H1 (cell line): ENCODE measurements at regions not wholly inside any gene's neighbourhood (a gene's known extent, or its start where the extent isn't known, plus 50 kb on each side); places are given as distances from the start of the nearest gene placed in this dataset.

Source experiments
- CTCF ChIA-PET: fragments of 300-600 bp; sonication (Branson Sonifier 250); formaldehyde crosslinking; loops from one replicate; lab custom pipeline; 2021; ENCODE audit not compliant: partially characterized antibody; lab: Charles Lee
- POLR2A ChIA-PET: fragments of 300-600 bp; sonication (Branson Sonifier 250); formaldehyde crosslinking; loops from one replicate; lab custom pipeline; 2021; ENCODE audit warnings: inconsistent platforms; ENCODE audit not compliant: partially characterized antibody; lab: Charles Lee
- DNase-seq, 2 experiments: peaks; one replicate each; pipeline versions ENCODE4 v3.0.0 to v3.0.0-alpha.2; 2010 to 2022; ENCODE audit warnings: low spot score in 2 of 2, low read depth in 1 of 2, mixed read lengths in 1 of 2
- FAIRE-seq: peaks from 2 replicates; lab custom pipeline; 2011; peaks lifted over from hg19 to GRCh38; lab: Jason Lieb, UNC
- H2AFZ ChIP-seq: 2 replicates; pipeline ENCODE4 v1.8.1; 2012; ENCODE audit warnings: low read length, inconsistent platforms
- H2AK5ac ChIP-seq: 2 replicates; pipeline ENCODE4 v1.6.1; 2013; ENCODE audit warnings: low read depth, low read length
- H2BK120ac ChIP-seq: replicated peaks from 2 replicates; pipeline ENCODE3; 2013; ENCODE audit warnings: low read depth, low read length, inconsistent platforms
- H2BK12ac ChIP-seq: 2 replicates; pipeline ENCODE4 v1.6.1; 2013; ENCODE audit warnings: low read depth, low read length
- H2BK15ac ChIP-seq: 2 replicates; pipeline ENCODE4 v1.6.1; 2013; ENCODE audit warnings: low read length
- H2BK20ac ChIP-seq: 2 replicates; pipeline ENCODE4 v1.6.1; 2013; ENCODE audit warnings: low read length
- H2BK5ac ChIP-seq: 2 replicates; pipeline ENCODE4 v1.6.1; 2013; ENCODE audit warnings: low read depth, low read length
- H3K14ac ChIP-seq: 2 replicates; pipeline ENCODE4 v1.6.1; 2013; ENCODE audit warnings: inconsistent platforms; ENCODE audit not compliant: insufficient read length
- H3K18ac ChIP-seq: 2 replicates; pipeline ENCODE4 v1.6.1; 2013; ENCODE audit warnings: low read length; ENCODE audit errors: extremely low read depth
- H3K23ac ChIP-seq: 2 replicates; pipeline ENCODE4 v1.6.1; 2013; ENCODE audit warnings: inconsistent platforms; ENCODE audit not compliant: insufficient read length
- H3K23me2 ChIP-seq: 2 replicates; pipeline ENCODE4 v1.6.1; 2013; ENCODE audit warnings: low read depth, low read length
- H3K27ac ChIP-seq: 2 replicates; pipeline ENCODE4 v1.6.1; 2011; ENCODE audit warnings: low read depth, low read length, inconsistent platforms
- H3K27me3 ChIP-seq, 4 experiments: replicated peaks in 1 of 4; 1 replicate in 1 of 4; 2 replicates in 3 of 4; pipeline versions ENCODE4 v1.6.1 to v1.8.1; 2011 to 2013; ENCODE audit warnings: low read length in 3 of 4, mild to moderate bottlenecking in 3 of 4, inconsistent platforms in 2 of 4, mixed read lengths in 2 of 4, moderate library complexity in 1 of 4; ENCODE audit not compliant: control insufficient read depth in 3 of 4, insufficient read depth in 3 of 4; ENCODE audit errors: extremely low read depth in 1 of 4
- H3K36me3 ChIP-seq, 4 experiments: 2 replicates each; pipeline versions ENCODE4 v1.6.1 to v1.8.1; 2011 to 2013; ENCODE audit warnings: mild to moderate bottlenecking in 4 of 4, low read length in 3 of 4, moderate library complexity in 2 of 4, control low read depth in 1 of 4, inconsistent platforms in 1 of 4; ENCODE audit not compliant: insufficient read depth in 4 of 4, control insufficient read depth in 2 of 4
- H3K4ac ChIP-seq: replicated peaks from 2 replicates; pipeline ENCODE3; 2013; ENCODE audit warnings: low read length, low read depth, mixed read lengths, inconsistent platforms; ENCODE audit not compliant: insufficient read length
- H3K4me1 ChIP-seq, 4 experiments: replicated peaks in 1 of 4; 1 replicate in 1 of 4; 2 replicates in 3 of 4; pipeline versions ENCODE4 v1.6.1 to v1.8.1; 2011 to 2013; ENCODE audit warnings: low read length in 3 of 4, inconsistent platforms in 2 of 4, mixed read lengths in 1 of 4; ENCODE audit not compliant: insufficient read depth in 4 of 4, control insufficient read depth in 3 of 4
- H3K4me2 ChIP-seq, 2 experiments: 2 replicates each; pipeline versions ENCODE4 v1.6.1 to v1.8.1; 2011 to 2013; ENCODE audit warnings: low read depth in 2 of 2, low read length in 2 of 2, control low read depth in 1 of 2, inconsistent platforms in 1 of 2, mild to moderate bottlenecking in 1 of 2; ENCODE audit not compliant: insufficient read depth in 1 of 2
- H3K4me3 ChIP-seq, 4 experiments: fragments of 200-600, 300-600 bp in 1 of 4; sonication (generic), shearing (Covaris generic), sonication (Bioruptor Twin) in 1 of 4; 2 replicates each; pipeline versions ENCODE4 v1.5.1 to v1.8.1; 2011 to 2016; ENCODE audit warnings: low read length in 4 of 4, low read depth in 3 of 4, control low read depth in 2 of 4, inconsistent platforms in 2 of 4, mild to moderate bottlenecking in 2 of 4, mixed read lengths in 1 of 4, moderate library complexity in 1 of 4; ENCODE audit not compliant: insufficient read depth in 2 of 4; ENCODE audit errors: extremely low read depth in 1 of 4
- H3K56ac ChIP-seq: replicated peaks from 2 replicates; pipeline ENCODE3; 2013; ENCODE audit warnings: low read depth, mild to moderate bottlenecking, mixed read lengths, low read length, inconsistent platforms; ENCODE audit not compliant: insufficient read length
- H3K79me1 ChIP-seq: 2 replicates; pipeline ENCODE4 v1.6.1; 2013; ENCODE audit warnings: low read depth, low read length, control low read depth
- H3K79me2 ChIP-seq, 2 experiments: 2 replicates each; pipeline versions ENCODE4 v1.6.1 to v1.8.1; 2012 to 2013; ENCODE audit warnings: low read length in 2 of 2, mild to moderate bottlenecking in 2 of 2, inconsistent platforms in 1 of 2; ENCODE audit not compliant: insufficient read depth in 2 of 2, control insufficient read depth in 1 of 2
- H3K9ac ChIP-seq, 4 experiments: replicated peaks in 1 of 4; 1 replicate in 1 of 4; 2 replicates in 3 of 4; pipeline versions ENCODE4 v1.6.1 to v1.8.1; 2011 to 2013; ENCODE audit warnings: low read depth in 3 of 4, low read length in 3 of 4, control low read depth in 2 of 4, mild to moderate bottlenecking in 2 of 4, moderate library complexity in 2 of 4, inconsistent platforms in 1 of 4; ENCODE audit errors: extremely low read depth in 1 of 4
- H3K9me3 ChIP-seq, 2 experiments: 2 replicates each; pipeline versions ENCODE4 v1.6.1 to v1.8.1; 2012 to 2013; ENCODE audit warnings: mild to moderate bottlenecking in 2 of 2, moderate library complexity in 2 of 2, control low read depth in 1 of 2, inconsistent platforms in 1 of 2, low read depth in 1 of 2, low read length in 1 of 2, mixed read lengths in 1 of 2; ENCODE audit not compliant: insufficient read depth in 2 of 2
- H4K20me1 ChIP-seq, 2 experiments: replicated peaks in 1 of 2; 2 replicates each; pipeline versions ENCODE3 to v1.8.1; 2011 to 2013; ENCODE audit warnings: inconsistent platforms in 2 of 2, low read length in 2 of 2, mild to moderate bottlenecking in 1 of 2; ENCODE audit not compliant: insufficient read depth in 2 of 2, control insufficient read depth in 1 of 2
- H4K5ac ChIP-seq: 2 replicates; pipeline ENCODE4 v1.6.1; 2013; ENCODE audit warnings: low read length, low read depth, mixed read lengths, inconsistent platforms; ENCODE audit not compliant: insufficient read length
- H4K8ac ChIP-seq: 2 replicates; pipeline ENCODE4 v1.8.0; 2013; ENCODE audit warnings: mild to moderate bottlenecking, moderate library complexity, low read length, inconsistent platforms; ENCODE audit not compliant: insufficient read depth; ENCODE audit errors: extremely low read depth
- H4K91ac ChIP-seq: replicated peaks from 2 replicates; pipeline ENCODE3; 2013; ENCODE audit warnings: low read length, mixed read lengths, inconsistent platforms; ENCODE audit not compliant: insufficient read length
- SRF ChIP-seq: IDR thresholded peaks from 2 replicates; pipeline ENCODE4 v1.6.1; 2011; ENCODE audit warnings: mild to moderate bottlenecking, low read depth, low read length, moderate library complexity
- WGBS, 2 experiments: shearing (Covaris generic) in 1 of 2; methylation state at CpG; one replicate each; pipeline versions ENCODE4 v1.1.6 to v1.1.7; 2013 to 2015; ENCODE audit warnings: low lambda C conversion rate in 2 of 2, mixed read lengths in 2 of 2, inconsistent platforms in 1 of 2, low coverage in 1 of 2, missing lambda C conversion rate in 1 of 2; ENCODE audit not compliant: insufficient replicate concordance in 2 of 2, insufficient coverage in 1 of 2, insufficient read length in 1 of 2; ENCODE audit errors: extremely low coverage in 1 of 2, missing lambda C conversion rate in 1 of 2; 5-methylcytosine and 5-hydroxymethylcytosine counted together

GRCh38 chr18:25819746-25820363, 270.6 kb downstream of the SS18 start:
- Histone ChIP-seq H2BK12ac (no peak overlapping the region), H3K4me2 (no peak overlapping the region), H3K27me3 (no peaks in the 10 kb centered on the region; a peak in 1 of 7 replicates), H3K23me2 (no peaks in the 10 kb centered on the region), H2BK5ac (no peak overlapping the region), H3K79me1 (no peaks in the 10 kb centered on the region), H3K79me2 (no peaks in the 10 kb centered on the region), H2BK120ac (no peak overlapping the region), H4K20me1 (no peaks in the 10 kb centered on the region), H2AFZ (no peak overlapping the region), H3K14ac (no peak overlapping the region), H3K4me3 (no peak overlapping the region), H3K56ac (no peak overlapping the region), H3K18ac (no peak overlapping the region), H3K23ac (no peak overlapping the region), H3K36me3 (no peaks in the 10 kb centered on the region), H4K91ac (no peak overlapping the region), H4K5ac (no peak overlapping the region), H3K4me1 (no peaks in the 10 kb centered on the region), H2AK5ac (no peak overlapping the region), H2BK15ac (no peak overlapping the region), H3K4ac (no peak overlapping the region), H3K27ac (no peak overlapping the region), H4K8ac (no peak overlapping the region), H3K9me3 (no peaks in the 10 kb centered on the region), H2BK20ac (no peak overlapping the region), H3K9ac (no peak overlapping the region)
- no peak for DNase-seq
- ChIA-PET CTCF (no interaction called here), POLR2A (no interaction called here)
- no peak for FAIRE-seq
- 71% methylated on average over 1 of the region's 1 CpG; no CpG with 5 or more reads in 1 of the 2 experiments for WGBS, 2 experiments
- TF ChIP-seq SRF: no peak
